Fibroblast of villous mesenchyme (primary cell): ENCODE measurements at regions not wholly inside any gene's neighbourhood (a gene's known extent, or its start where the extent isn't known, plus 50 kb on each side); places are given as distances from the start of the nearest gene placed in this dataset.

Experiments
- DNase-seq: peaks from one replicate; pipeline ENCODE4 v3.0.0-alpha.2; 2010; ENCODE audit warnings: low read depth
- H3K4me3 ChIP-seq: 2 replicates; pipeline ENCODE4 v1.5.1; 2011; ENCODE audit warnings: low read depth, mild to moderate bottlenecking, low read length
- CTCF ChIP-seq: IDR thresholded peaks from 2 replicates; pipeline ENCODE4 v1.5.1; 2012; ENCODE audit warnings: low read depth, mild to moderate bottlenecking, low read length; ENCODE audit not compliant: insufficient read depth

- DNase-seq, result no peak
- no peak for TF ChIP-seq CTCF
- no peak overlapping the region for H3K4me3 ChIP-seq
Measured at GRCh38 chr2:9764153-9764778, 79.0 kb upstream of the TAF1B start.

GRCh38 chr2:9765611-9766531, 77.4 kb upstream of the TAF1B start:
- no peak for DNase-seq
- TF ChIP-seq CTCF, result no peak
- no peak overlapping the region for H3K4me3 ChIP-seq

- no peak for DNase-seq
- no peak for TF ChIP-seq CTCF
- no peak overlapping the region for H3K4me3 ChIP-seq
Measured at GRCh38 chr2:9767656-9768281, 75.5 kb upstream of the TAF1B start.

GRCh38 chr2:9768388-9768787, 74.9 kb upstream of the TAF1B start:
- no peak for TF ChIP-seq CTCF
- DNase-seq, result no peak
- H3K4me3 ChIP-seq, result no peak overlapping the region

GRCh38 chr2:9769171-9770005, 73.9 kb upstream of the TAF1B start:
- DNase-seq, result no peak
- no peak overlapping the region for H3K4me3 ChIP-seq
- TF ChIP-seq CTCF, result no peak

GRCh38 chr2:9770006-9770307, 73.3 kb upstream of the TAF1B start:
- no peak overlapping the region for H3K4me3 ChIP-seq
- TF ChIP-seq CTCF, result no peak
- no peak for DNase-seq
